ENCODE measurements at regions not wholly inside any gene's neighbourhood (a gene's known extent, or its start where the extent isn't known, plus 50 kb on each side); places are given as distances from the start of the nearest gene placed in this dataset.

DNA sequence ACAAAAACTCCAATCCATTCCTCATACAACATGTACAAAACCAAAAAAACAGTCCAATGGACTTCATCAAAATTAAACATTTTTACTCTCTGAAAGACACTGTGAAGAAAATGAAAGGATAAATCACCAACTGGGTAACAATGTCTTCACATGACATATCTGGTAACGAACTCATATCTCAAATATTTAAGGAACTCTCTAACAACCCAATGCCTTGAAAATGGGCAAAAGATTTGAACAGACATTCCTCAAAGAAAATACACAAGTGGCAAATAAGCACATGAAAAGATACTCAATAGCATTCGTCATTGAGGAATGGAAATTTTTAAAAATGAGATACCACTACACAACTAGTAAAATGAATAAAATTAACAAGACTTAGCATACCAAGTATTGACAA, 198.7 kb upstream of the RASSF8 start:
- no peak for DNase-seq

DNA sequence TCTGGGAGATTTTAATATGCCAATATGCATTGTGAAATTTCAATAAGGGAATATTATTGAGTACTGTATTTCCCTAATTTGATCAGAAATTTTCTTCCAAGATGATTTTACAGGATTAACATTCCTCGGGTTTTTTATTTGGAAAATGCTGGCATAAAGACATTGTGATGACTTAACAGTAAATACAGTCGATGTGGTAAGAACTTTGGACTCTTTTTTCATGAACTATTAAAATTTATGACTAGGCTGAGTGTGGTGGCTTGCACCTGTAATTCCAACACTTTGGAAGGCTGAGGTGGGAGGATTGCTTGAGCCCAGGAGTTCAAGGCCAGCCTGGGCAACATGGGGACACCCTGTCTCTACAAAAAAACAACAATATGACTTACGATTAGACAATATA, 197.1 kb upstream of the RASSF8 start:
- DNase-seq: no peak

DNA sequence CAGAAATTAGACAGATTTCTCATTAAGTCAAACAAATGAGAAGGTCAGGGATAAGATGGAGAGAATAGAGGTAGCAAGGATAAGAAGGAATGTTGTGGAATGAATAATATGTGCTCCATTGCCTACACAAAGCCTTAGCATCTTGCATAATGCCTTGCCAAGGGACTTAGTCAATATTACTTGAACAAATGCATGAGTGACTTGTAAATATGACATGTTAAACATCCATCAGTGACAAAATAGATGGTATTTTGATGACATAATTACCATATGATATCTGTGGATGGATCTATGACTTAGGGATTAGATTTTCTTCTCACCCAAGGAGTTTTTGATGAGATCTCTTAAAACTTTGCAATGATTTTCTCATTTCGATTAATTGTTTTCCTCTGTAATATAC, 194.1 kb upstream of the RASSF8 start:
- no peak for DNase-seq

DNA sequence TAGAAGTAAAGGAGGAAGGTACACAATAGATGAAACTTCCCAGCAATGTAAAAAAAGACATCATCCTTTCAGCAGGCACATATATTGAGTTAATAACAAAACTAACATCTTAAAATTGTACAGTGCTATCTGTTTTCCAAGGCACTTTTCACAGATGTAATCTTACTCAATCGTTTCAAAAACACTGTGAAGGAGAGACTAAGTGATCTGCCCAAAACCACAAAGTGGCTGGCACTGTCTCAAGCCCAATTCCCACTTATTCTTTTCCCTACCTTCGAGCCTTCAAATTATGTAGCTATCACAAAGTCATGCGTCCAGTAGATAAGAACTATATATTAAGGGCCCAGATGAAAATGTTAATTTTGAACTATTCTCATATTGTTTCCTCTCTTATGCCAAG, 193.6 kb upstream of the RASSF8 start:
- DNase-seq: no peak

DNA sequence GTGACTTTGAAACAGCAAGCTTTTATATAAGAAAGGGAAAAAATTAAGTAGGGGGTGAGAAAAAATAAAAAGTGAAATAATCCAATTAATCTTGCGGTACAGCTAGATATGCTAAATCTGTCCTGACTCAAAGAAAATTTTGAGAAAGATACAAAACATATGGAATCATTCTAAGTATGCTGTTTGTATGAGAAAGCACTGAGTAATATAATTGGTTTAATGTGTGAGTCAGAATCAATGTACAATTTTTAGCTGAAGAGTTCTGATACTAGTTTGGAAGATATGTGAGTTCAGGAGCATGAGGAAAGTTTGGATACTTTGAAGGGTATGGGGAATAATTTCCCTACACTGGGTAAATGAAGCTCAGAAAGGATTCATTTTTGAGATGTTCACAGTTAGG, 190.9 kb upstream of the RASSF8 start:
- no peak for DNase-seq

DNA sequence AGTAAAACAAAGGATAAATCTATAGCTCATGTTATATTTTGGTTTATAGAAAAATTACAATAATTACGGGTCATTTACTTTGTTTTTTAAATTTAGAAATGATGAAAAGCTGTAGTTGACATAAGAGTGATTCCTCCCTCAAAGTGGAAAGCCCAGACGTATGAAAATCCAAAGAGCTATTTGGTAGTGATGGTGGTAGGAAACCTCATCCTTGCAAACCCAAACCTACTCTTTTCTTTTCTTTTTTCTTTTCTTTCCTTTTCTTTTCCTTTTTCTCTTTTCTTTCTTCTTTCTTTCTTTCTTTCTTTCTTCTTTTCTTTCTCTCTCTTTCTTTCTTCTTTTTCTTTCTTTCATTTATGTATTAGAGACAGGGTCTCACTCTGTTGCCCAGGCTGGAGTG, 190.3 kb upstream of the RASSF8 start:
- DNase-seq: no peak

DNA sequence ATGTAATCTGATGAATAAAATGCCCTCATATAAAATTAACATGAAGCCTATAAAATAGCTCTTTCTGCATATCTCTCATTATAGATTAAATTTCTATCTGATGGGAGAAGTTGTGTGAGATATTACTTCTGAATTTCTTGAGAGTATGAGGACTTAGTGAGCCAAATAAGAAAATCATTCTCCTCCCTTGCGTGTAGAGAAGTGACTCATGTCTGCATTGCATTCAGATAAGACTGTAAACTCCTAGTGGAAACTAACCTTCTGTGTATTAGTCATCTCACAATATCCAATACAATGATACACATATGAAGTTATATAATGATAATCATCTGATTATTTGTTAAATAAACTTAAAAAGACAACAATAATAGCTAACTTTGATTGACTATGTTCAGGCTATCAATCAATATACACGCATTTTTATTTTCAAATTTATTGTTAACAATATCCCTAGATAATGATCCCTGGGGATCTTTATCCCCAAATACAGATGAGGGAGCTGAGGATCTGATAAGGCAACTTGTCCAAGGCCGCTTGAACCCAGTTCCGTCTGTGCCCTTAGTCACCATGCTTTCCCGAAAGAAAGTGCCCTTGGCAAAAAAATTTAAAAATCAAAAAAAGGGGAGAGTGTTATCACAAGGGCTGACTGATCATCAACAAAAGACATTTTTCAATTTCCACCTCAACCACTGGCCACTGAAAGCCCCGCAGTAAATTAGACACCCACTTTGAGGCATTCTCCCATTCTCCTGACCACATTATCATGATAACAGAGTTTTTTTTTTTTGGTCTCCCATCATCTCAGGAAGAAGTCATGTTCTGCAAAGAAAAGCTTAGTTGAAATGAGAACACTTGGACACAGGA, 189.2 kb upstream of the RASSF8 start:
- no peak for DNase-seq

DNA sequence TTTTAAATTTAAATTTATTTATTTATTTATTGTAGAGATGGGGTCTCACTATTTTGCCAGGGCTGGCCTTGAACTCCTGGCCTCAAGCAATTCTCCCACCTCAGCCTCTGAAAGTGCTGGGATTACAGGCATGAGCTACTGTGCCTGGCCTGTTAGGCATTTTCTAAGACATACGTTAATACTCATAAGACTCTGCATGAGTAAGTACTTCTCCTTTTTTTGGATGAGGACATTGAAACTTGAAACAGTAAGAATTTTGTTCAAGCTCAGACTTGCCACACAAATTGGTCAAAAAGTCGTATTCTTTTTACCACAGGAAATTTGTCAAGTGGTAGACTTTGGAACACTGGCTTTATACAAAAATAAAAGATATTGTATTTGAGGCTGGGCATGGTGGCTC, 187.4 kb upstream of the RASSF8 start:
- no peak for DNase-seq

DNA sequence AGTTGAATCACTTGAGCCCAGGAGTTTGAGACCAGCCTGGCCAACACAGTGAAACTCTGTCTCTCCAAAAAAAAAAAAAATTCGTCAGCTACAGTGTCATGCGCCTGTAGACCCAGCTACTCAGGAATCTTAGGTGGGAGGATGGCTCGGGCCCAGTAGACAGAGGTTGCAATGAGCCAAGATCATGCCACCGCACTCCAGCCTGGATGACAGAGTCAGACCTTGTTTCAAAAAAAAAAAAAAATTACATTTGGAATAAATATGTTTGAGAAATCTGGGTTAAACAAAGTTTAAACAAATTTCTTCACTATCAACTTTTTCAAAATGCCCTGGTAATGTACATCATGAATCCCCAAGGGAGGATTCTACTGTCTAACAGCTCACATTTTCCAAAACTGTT, 187.0 kb upstream of the RASSF8 start:
- DNase-seq: no peak

DNA sequence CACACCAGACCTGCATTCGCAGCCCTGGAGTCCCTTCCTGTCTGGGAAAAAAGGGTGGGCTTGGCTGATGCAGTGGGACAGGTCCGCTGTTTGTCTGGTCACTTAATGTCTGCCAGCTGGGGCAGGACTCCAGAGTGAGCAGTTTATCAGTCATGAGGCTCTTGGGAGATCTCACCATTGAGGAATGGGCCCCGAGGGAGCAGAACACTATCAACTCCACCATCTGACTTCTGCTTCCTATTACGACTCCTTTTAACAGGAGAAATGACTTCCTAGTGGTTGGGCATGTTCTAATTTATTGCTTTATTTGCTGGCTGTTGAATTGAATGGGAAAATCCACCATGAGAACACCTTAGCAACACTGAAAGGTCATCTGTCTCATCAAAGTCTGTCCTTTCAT, 182.5 kb upstream of the RASSF8 start:
- DNase-seq: no peak

DNA sequence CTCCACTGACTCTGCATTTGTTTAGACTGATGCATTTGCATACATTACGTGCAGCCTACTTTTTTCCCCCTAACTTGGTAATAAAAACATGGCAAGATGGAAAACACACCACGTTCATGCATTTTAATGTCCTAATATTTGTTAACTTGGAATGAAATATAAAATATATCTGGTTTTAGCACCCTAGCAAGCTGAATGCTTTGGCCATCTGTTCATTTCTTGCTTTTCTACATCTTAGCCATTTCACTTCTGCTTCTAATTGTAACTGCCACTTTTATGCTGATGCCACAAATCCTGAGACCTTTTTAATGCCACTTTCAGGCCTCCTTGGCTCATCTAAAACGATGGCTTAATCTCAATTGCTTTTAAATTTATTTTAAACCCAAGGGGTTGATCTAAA, 177.7 kb upstream of the RASSF8 start:
- no peak for DNase-seq

DNA sequence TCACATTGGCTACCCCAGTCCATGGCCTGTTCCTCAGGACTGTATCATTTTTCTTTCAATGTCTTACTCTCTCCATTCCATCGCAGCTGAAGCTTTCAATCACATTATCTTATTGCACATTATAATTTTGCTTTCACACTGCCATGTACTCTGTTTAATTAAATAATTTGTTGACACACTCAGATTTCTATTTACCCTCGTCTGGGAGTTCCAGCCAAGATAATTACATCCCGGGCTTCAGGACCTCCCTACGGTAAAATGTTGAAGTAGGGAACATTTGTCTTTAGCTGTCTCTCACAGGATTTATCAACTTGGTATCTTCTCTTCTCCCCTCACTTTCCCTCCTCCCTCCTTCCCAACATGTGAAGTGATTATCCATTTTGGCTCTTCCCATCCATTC, 177.2 kb upstream of the RASSF8 start:
- no peak for DNase-seq

DNA sequence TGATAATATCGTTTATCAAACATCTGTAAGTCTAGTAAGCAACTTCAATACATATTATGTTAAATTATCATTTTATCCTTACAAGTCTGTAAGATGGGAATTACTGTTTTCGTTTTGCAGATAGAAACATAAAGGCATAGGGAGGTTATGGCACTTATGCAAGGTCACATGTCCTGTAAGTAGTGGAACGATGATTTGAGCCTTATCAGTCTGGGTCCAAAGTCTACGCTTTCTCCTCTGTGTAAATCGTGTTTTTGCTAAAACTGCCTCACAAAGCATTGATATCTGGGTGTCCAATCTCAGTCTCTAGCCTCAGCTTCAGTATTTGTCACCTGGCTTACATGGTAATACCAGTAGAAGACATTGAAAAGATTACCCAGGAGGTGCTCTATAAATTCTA, 174.9 kb upstream of the RASSF8 start:
- no peak for DNase-seq

DNA sequence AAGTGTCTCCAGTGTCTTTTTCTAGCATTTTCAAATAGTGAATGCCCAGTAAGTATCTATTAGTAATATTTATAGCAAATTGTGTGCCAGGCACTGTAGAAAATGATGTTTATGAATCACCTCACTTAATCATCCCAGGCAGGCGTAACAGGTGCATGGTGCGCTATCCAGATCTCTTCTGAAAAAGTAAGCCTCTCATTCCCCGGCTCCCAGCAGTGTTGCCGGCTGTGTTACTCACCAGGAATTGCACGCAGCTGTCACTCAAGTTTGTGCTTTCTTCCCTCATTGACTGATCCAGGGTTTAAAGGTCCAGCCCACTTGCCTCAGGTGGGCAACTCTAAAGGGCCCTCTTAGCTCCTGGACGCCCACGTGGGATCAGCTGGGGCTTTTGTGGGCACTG, 173.8 kb upstream of the RASSF8 start:
- DNase-seq: no peak

DNA sequence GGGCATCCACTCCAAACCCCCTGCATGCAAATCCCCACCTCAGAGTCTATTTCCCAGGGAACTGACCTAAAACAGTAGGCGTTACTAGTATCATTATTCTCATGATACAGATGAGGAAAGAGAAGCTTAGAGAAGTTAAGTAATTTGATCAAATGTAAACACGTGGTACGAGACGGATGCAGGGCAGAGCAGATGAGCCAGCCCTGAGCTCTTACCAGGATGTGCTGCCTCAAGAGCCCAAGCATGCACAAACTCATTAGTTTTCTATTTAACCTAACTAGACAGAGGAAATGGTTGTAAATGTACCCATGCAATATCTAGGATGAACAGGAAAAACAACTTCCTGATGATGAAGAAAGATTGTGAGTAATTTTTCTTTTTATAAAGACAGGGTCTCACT, 173.3 kb upstream of the RASSF8 start:
- no peak for DNase-seq

DNA sequence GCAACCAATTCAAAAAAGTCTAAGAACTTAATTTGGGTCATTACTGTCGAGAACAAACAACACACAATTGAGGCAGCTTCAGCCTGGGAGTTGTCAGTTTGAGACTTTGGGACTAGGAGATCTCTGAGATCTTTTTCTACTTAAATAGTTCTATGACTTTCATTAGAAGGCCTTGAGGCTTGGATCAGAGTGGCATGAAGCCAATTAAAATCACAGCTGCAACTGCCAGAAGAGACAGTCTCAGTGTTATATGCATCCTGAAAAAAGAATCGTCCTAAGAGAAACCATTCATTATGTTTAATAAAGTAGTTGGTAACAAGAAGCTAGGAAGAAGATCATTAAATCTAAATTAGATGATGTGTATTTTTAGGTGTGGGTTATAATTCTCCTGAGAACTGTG, 170.8 kb upstream of the RASSF8 start:
- DNase-seq: no peak

DNA sequence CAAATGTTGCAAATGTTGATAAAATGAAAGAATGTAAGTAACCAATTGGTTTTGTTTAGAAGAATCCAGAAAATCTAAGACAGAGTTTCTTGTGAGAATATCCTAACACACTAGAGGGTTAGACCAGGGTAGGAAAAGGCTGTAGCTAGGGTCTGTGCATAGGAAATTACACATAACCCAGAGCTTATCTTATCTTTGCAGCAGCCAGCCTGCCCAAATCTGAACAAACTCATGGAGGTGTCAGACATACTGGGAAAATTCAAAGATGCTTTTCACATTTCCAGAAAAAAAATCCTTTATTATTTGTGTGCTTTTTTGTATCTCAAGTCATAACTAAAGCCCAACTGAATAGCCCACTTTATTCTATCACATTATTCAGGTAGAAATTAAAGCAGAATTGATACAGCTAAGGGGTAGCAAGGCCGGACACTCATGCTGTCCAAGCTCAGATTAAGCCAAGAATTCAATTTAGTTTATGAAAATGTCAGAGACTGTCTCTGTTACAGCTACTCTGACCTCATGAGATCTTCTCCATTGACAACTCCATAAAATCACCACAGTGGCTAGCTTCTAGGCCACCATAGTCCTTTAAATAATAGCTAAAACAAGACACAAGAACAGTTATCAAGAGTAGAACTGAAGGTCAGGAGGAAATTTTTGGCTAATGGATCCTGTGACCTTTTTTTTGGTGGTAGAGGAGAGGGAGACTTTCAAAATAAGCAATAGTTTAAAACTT, 169.6 kb upstream of the RASSF8 start:
- DNase-seq: no peak

DNA sequence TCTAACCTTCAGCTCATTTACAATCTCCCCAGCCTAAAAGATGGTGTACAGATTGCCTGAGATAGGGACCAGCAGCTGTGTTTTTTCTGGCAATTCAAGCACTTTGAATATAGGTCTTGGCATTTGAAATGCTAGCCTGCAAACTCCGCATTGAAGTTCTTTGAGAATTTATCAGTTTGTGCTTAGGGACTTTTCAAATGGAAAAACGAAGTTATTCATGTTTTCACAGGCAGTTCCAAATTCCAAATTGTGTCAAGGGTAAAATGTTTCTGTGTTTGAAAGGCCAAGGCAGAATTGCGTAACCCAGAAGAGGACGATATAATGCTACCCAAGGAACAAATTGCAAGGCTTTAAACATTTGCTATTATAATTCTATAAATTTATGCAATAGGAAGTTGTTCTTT, 168.9 kb upstream of the RASSF8 start:
- DNase-seq: no peak

DNA sequence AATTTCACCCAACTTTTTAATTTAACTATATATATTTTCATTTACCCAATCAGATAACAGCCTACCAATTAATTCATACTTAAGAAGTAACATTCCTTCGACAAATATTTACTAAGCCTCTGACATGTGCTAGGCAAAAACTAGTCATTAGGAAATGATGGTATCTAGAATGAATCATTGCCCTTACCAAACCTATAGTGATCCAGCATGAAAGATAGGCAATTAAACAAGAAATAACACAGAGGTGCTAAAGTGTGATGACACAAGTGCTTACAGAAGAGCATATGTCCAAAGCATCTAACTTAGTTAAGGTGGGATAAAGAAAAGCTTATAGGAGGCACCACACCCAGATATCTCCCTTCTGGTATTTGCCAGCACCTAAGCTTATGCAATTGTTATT, 166.5 kb upstream of the RASSF8 start:
- no peak for DNase-seq

DNA sequence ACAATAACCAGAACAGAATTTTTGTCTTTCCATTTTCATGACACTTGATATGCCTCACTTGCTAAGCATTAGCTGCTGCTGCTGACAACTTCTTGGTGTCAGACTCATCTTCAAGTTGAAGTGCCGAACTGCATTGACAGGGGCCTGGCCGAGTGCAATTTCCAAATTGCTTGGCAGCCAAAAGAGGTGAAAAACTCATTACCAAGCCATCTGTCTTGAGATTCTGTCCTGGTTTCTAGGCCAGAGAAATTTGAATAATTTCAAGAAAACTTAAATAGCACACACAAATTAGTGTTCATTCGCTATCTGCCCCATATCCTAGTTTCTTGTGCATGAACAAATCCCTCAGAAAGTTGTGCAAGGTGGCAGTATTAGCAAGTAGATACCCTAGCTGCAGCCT, 165.3 kb upstream of the RASSF8 start:
- DNase-seq: no peak

DNA sequence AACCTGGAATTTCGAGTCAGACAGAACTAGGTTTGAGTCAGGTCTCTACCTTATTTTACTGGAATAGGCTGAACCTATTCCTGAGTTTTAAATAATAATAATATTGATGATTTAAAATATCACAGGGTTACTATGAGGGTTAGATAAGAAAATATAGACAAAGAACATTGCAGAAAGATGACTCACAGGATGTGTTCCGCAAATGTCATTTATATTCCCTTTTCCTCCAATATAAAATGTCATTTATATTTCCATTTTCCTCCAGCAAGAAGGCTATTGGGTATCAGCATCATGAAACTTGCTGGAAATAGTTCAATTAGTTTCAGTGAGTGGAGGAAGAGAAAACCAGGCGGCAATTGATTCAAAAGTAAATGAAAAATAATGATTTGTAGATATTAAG, 163.9 kb upstream of the RASSF8 start:
- no peak for DNase-seq

DNA sequence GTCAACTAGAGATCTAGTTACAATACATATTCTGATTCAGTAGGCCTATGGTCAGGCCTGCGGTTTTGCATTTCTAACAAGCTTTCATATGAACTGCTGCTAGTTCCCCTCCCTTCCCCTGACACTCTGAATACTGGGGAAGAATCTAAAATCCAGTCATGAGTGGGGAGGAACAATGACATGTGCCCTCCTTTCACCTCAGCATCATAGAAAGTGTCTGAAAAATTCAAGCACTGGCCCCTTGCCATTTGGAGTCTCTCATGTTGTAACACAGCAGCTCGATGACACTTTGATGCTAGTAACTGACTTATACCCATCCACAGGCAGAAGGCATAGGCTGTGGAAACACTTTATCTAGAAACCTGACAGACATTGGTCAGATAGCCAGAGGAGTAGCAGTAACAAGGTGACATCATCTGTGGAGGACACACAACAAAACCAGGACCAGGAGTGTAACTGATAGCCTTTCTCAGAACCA, 161.9 kb upstream of the RASSF8 start:
- DNase-seq: no peak

DNA sequence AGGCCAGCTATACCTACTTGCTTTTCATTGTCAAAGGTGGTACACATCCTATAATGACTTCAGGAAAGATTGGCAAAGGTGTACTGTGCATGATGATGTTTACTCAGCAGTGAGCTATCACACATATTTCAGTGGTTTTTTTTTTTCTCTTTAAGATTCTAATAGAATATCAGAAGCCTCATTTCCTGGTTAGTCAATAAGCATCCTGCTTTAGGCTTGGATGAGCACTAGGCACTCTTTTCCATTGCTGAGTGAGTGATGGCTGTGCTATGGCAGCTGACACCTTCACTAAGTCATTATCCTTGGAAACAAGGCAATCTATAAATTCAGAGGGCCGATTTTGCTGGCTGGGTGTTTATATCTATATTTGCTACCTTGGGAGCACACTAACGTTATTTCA, 161.1 kb upstream of the RASSF8 start:
- no peak for DNase-seq

DNA sequence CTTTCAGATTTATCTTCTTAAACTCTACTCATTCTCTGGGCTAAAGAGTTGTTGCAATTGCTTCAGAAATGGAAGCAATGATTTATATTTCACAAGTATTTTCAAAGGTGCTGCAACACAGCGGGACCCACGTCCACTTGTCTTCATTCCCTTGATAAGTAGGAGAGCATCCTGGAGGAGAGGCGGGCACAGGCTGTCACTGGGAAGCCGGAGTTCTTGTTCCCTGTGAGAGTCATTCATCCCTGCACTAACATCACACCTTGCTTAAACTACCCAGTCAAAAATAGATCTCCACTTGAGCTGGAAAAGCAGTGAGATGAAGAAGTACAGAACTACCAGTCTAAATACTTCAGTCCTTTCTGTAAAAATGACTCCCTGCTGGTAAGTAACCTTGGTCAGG, 160.5 kb upstream of the RASSF8 start:
- DNase-seq: no peak

DNA sequence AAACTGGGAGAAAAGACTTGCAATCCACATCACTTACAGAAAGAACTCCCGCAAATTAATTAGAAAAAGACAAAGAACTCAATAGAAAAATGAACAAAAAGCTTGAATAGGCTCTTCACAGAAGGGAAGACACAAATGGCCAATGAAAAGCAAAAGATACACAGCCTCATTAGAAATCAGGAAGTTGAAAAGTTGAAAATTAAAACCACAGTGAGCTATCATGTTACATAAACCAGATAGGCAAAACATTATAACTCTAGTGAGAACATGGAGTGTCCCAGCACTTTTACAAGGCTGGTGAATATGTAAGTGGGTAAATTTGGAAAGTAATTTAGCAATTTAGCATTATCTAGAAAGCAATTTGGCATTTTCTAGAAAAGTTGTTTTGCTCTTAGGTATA, 158.4 kb upstream of the RASSF8 start:
- no peak for DNase-seq
